ENCODE measurements at regions not wholly inside any gene's neighbourhood (a gene's known extent, or its start where the extent isn't known, plus 50 kb on each side); places are given as distances from the start of the nearest gene placed in this dataset.
A peak's percentile ranks its signal among the peaks of the same experiment; 100 is the strongest.

DNA sequence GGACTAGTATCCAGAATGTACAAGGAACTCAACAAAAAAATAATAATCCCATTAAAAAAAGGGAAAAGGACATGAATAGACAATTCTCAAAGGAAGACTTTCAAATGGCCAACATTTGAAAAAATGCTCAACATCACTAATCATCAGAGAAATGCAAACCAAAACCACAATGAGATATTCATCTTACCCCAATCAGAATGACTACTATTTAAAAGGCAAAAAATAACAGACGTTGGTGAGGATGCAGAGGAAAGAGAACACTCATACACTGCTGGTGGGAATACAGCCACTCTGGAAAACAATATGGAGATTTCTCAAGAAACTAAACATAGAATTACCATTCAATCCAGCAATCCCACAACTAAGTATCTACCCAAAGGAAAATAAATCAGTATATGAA is 133.1 kb downstream of the KDR start:
- TF ChIP-seq, protein P1, sequence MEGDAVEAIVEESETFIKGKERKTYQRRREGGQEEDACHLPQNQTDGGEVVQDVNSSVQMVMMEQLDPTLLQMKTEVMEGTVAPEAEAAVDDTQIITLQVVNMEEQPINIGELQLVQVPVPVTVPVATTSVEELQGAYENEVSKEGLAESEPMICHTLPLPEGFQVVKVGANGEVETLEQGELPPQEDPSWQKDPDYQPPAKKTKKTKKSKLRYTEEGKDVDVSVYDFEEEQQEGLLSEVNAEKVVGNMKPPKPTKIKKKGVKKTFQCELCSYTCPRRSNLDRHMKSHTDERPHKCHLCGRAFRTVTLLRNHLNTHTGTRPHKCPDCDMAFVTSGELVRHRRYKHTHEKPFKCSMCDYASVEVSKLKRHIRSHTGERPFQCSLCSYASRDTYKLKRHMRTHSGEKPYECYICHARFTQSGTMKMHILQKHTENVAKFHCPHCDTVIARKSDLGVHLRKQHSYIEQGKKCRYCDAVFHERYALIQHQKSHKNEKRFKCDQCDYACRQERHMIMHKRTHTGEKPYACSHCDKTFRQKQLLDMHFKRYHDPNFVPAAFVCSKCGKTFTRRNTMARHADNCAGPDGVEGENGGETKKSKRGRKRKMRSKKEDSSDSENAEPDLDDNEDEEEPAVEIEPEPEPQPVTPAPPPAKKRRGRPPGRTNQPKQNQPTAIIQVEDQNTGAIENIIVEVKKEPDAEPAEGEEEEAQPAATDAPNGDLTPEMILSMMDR (conservative IDR thresholded peaks at IDR 0.05; ENCODE audit: low read depth, low read length), result no peak
- H3K4me3 ChIP-seq (ENCODE audit: low read depth, low read length), result no peak overlapping the region
- no peak for DNase-seq (ENCODE audit: low read depth)

DNA sequence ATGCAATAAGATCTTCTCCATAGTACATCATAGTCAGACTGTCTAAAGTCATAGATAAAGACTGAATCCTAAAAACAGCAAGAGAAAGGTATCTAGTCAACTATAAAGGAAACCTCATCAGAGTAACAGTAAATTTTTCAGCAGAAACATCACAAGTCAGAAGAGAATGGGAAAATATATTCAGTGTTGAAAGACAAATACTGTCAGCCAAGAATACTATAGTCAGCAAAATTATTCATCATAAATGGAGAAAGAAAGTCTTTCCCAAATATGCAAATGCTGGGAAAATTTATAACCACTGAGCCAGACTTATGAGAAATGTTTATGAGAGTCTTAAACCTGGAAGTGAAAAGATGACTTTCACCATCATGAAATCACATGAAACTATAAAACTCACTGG is 136.7 kb downstream of the KDR start:
- no peak for DNase-seq (ENCODE audit: low read depth)
- TF ChIP-seq, protein P1 (conservative IDR thresholded peaks at IDR 0.05; ENCODE audit: low read depth, low read length), result no peak
- H3K4me3 ChIP-seq (ENCODE audit: low read depth, low read length), result no peak overlapping the region

DNA sequence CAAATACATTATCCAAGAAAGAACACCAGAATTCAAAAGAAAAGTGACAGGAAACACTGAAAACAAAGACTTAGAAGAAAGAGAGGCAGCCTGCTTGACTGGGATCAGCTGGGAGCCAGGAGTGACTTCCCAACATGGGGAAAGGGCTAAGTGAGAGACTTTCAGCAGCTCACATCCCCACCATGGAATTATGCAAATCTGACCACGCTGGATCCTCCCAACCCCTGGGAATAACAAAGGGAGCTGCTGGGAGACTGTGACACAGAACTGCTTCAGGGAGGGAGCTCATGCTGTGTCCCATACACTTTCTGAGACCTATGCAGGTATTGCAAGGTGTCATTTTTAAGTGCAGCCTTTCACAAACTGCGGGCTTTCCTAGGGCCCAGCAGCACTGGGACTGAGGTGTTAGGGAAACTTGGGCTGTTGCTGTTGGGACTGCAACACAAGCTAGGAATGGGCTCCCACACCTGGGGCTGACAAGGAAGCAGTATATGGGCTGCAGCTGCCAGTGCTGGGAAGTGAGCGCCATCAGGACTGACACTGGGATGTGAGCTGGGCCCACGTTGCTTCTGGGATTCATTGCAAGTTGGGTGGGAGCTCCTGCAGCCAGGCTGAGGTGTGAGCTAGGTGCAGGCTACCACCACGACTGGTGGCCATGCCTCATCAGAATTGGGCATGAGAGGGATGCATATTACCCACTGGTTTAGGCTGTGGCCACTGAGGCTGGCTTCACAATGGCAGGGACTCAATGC is 139.1 kb downstream of the KDR start:
- no peak overlapping the region for H3K4me3 ChIP-seq (ENCODE audit: low read depth, low read length)
- TF ChIP-seq, protein P1 (conservative IDR thresholded peaks at IDR 0.05; ENCODE audit: low read depth, low read length), result no peak
- DNase-seq (ENCODE audit: low read depth), result no peak

DNA sequence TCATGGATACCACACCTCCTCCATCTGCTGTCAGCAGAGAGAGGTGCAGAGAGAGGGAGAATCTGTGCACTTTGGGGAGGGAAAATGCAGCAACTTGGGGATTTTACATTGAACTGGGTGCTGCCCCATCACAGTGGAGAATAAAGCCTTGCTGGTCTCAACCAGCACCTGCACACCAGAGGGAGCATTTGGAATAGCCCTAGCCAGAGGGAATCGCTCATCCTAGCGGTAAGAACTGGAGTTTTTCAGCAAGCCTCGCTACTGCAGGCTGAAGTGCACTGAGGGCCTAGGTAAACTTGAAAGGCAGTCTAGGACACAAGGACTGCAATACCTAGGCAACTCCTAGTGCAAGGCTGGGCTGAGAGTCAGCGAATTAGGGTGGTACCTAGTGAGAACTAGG is 148.7 kb downstream of the KDR start:
- no peak overlapping the region for H3K4me3 ChIP-seq (ENCODE audit: low read depth, low read length)
- DNase-seq (ENCODE audit: low read depth), result peak; percentile 9
- TF ChIP-seq, protein P1 (conservative IDR thresholded peaks at IDR 0.05; ENCODE audit: low read depth, low read length), result peak; percentile 33

DNA sequence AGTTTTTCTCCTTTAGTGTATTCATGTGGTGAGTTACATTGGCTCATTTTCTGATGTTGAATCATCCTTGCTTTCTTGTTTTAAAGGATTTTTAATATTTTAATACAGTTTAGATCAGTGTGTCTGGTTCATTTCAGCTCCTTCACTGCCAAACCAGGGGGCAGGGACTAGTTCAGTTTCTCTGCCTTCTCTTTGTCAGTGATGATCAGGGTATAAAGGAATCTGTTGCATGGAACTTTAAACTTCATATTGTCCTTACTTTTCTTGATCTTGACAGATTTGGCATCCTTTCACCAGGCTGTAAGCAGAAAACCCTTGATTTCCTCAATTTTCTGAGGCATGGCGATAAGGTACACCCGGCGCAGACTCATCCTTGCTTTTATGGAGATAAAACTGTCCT is 149.4 kb downstream of the KDR start:
- no peak for DNase-seq (ENCODE audit: low read depth)
- TF ChIP-seq, protein P1 (conservative IDR thresholded peaks at IDR 0.05; ENCODE audit: low read depth, low read length), result no peak
- no peak overlapping the region for H3K4me3 ChIP-seq (ENCODE audit: low read depth, low read length)

DNA sequence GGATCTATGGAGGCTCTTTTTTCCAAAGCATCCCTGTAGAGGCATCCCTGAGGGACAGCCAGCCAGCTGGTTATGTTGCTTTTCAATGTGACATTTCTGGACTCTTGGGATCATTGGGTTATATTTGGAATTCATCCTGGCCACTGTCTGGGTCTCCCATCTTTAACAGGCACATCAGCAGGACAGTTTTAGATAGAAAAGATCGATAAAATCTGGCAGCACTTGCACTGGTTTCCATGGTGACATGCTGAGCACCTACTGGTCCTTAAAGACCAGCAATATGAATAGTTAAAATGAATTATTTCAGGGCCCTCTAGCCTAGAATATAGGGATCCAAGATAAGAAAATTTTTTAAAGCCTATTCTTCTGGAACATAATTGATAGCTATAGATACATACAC is 151.6 kb downstream of the KDR start:
- TF ChIP-seq, protein P1 (conservative IDR thresholded peaks at IDR 0.05; ENCODE audit: low read depth, low read length), result no peak
- H3K4me3 ChIP-seq (ENCODE audit: low read depth, low read length), result no peak overlapping the region
- DNase-seq (ENCODE audit: low read depth), result no peak

DNA sequence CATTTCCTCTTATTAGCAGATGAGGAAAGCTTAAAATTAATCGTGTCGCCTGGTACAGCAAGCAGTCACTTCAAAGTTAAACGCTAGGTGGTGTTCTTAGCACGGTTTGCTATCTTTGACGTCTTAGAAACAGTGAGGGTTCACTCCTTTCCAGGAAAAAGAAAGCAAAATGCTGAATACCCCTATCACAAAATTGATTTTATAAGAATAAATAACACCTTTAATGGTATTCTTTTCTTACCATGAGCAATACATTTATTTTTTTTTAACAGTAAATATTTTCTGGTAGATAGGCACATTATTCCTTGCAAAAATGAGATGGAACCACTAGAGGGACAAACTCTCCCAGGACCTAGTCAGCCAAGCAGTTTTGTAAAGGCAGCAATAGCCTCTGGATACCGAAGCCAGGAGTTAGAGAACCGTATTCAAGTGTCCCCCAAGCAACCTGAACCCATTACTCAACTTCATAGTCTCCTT is 153.9 kb downstream of the KDR start:
- peak; percentile 77 for DNase-seq (ENCODE audit: low read depth)
- TF ChIP-seq, protein P1 (conservative IDR thresholded peaks at IDR 0.05; ENCODE audit: low read depth, low read length), result peak; percentile 74
- no peak overlapping the region for H3K4me3 ChIP-seq (ENCODE audit: low read depth, low read length)
